ENCODE measurements at regions not wholly inside any gene's neighbourhood (a gene's known extent, or its start where the extent isn't known, plus 50 kb on each side); places are given as distances from the start of the nearest gene placed in this dataset.

- Mint-ChIP-seq H3K4me3 (no peak overlapping the region), H3K36me3 (no peaks in the 10 kb centered on the region), H3K27ac (no peak overlapping the region), H3K27me3 (no peaks in the 10 kb centered on the region), H3K4me1 (peaks cover 2 to 9% of the 10 kb centered on the region in 2 donors), H3K9me3 (no peaks in the 10 kb centered on the region)
- ATAC-seq (replicated peaks) (no peak), DNase-seq (no peak)
Measured at GRCh38 chr17:34843682-34844081, 117.6 kb downstream of the CCT6B start.

- Mint-ChIP-seq H3K9me3 (no peaks in the 10 kb centered on the region), H3K36me3 (no peaks in the 10 kb centered on the region), H3K4me3 (no peak overlapping the region), H3K27me3 (no peaks in the 10 kb centered on the region), H3K4me1 (peaks cover 2 to 9% of the 10 kb centered on the region in 2 donors), H3K27ac (no peak overlapping the region)
- ATAC-seq (replicated peaks) (no peak), DNase-seq (no peak)
Measured at GRCh38 chr17:34842235-34842634, 119.0 kb downstream of the CCT6B start.

GRCh38 chr17:34841467-34841866, 119.8 kb downstream of the CCT6B start:
- H3K9me3 Mint-ChIP-seq: no peaks in the 10 kb centered on the region
- H3K4me1 Mint-ChIP-seq: peaks cover 2 to 9% of the 10 kb centered on the region in 2 donors
- no peaks in the 10 kb centered on the region for H3K36me3 Mint-ChIP-seq
- H3K27ac Mint-ChIP-seq: no peak overlapping the region
- ATAC-seq (replicated peaks) (no peak), DNase-seq (no peak)
- no peak overlapping the region for H3K4me3 Mint-ChIP-seq
- H3K27me3 Mint-ChIP-seq: no peaks in the 10 kb centered on the region

- DNase-seq (no peak), ATAC-seq (replicated peaks) (no peak)
Measured at GRCh38 chr17:34840750-34841149, 120.5 kb downstream of the CCT6B start.

GRCh38 chr17:34837876-34838478, 123.3 kb downstream of the CCT6B start:
- H3K9me3 Mint-ChIP-seq: no peaks in the 10 kb centered on the region
- H3K36me3 Mint-ChIP-seq: no peaks in the 10 kb centered on the region
- H3K27ac Mint-ChIP-seq: no peak overlapping the region
- peaks cover 2 to 9% of the 10 kb centered on the region in 2 donors for H3K4me1 Mint-ChIP-seq
- H3K4me3 Mint-ChIP-seq: no peak overlapping the region
- DNase-seq (no peak), ATAC-seq (replicated peaks) (no peak)
- H3K27me3 Mint-ChIP-seq: no peaks in the 10 kb centered on the region

More at GRCh38 chr17:34840750-34841149, 120.5 kb downstream of the CCT6B start:
- Mint-ChIP-seq H3K27me3 (no peaks in the 10 kb centered on the region), H3K27ac (peak overlapping the region; percentile 7), H3K4me3 (no peak overlapping the region), H3K36me3 (no peaks in the 10 kb centered on the region), H3K4me1 (peaks cover 2 to 9% of the 10 kb centered on the region in 2 donors), H3K9me3 (no peaks in the 10 kb centered on the region)

- DNase-seq: no peak
- Mint-ChIP-seq H3K9me3 (no peaks in the 10 kb centered on the region), H3K36me3 (no peaks in the 10 kb centered on the region), H3K27me3 (peaks cover 0 to 4% of the 10 kb centered on the region in 2 donors), H3K27ac (no peak overlapping the region), H3K4me3 (no peak overlapping the region), H3K4me1 (no peaks in the 10 kb centered on the region)
- no peak for ATAC-seq (replicated peaks)
Measured at GRCh38 chr17:34832376-34832775, 128.9 kb downstream of the CCT6B start.

GRCh38 chr17:34827008-34827407, 134.3 kb downstream of the CCT6B start:
- H3K4me1 Mint-ChIP-seq: no peaks in the 10 kb centered on the region
- no peak for DNase-seq
- no peak for ATAC-seq (replicated peaks)
- no peaks in the 10 kb centered on the region for H3K9me3 Mint-ChIP-seq
- H3K36me3 Mint-ChIP-seq: no peaks in the 10 kb centered on the region
- no peak overlapping the region for H3K27ac Mint-ChIP-seq
- H3K27me3 Mint-ChIP-seq: peaks cover 0 to 9% of the 10 kb centered on the region in 2 donors
- no peak overlapping the region for H3K4me3 Mint-ChIP-seq

GRCh38 chr17:34826332-34826731, 134.9 kb downstream of the CCT6B start:
- no peaks in the 10 kb centered on the region for H3K36me3 Mint-ChIP-seq
- H3K4me3 Mint-ChIP-seq: no peak overlapping the region
- H3K4me1 Mint-ChIP-seq: no peaks in the 10 kb centered on the region
- H3K27me3 Mint-ChIP-seq: peaks cover 3 to 9% of the 10 kb centered on the region in 2 donors
- no peaks in the 10 kb centered on the region for H3K9me3 Mint-ChIP-seq
- DNase-seq (no peak), ATAC-seq (replicated peaks) (no peak)
- no peak overlapping the region for H3K27ac Mint-ChIP-seq

- DNase-seq (no peak), ATAC-seq (replicated peaks) (no peak)
- no peaks in the 10 kb centered on the region for H3K4me1 Mint-ChIP-seq
- H3K4me3 Mint-ChIP-seq: no peak overlapping the region
- H3K27ac Mint-ChIP-seq: no peak overlapping the region
- H3K9me3 Mint-ChIP-seq: no peaks in the 10 kb centered on the region
- H3K36me3 Mint-ChIP-seq: no peaks in the 10 kb centered on the region
- peaks cover 7 to 9% of the 10 kb centered on the region in 2 donors for H3K27me3 Mint-ChIP-seq
Measured at GRCh38 chr17:34825884-34826283, 135.4 kb downstream of the CCT6B start.

GRCh38 chr17:34825102-34825501, 136.2 kb downstream of the CCT6B start:
- Mint-ChIP-seq H3K9me3 (no peaks in the 10 kb centered on the region), H3K4me1 (no peaks in the 10 kb centered on the region), H3K36me3 (no peaks in the 10 kb centered on the region), H3K27ac (no peak overlapping the region), H3K4me3 (no peak overlapping the region), H3K27me3 (peaks cover 12% of the 10 kb centered on the region in 2 donors)
- DNase-seq: no peak
- no peak for ATAC-seq (replicated peaks)

GRCh38 chr17:34823023-34823422, 138.2 kb downstream of the CCT6B start:
- Mint-ChIP-seq H3K9me3 (no peaks in the 10 kb centered on the region), H3K27me3 (peaks cover 15 to 22% of the 10 kb centered on the region in 2 donors), H3K4me1 (no peaks in the 10 kb centered on the region), H3K27ac (no peak overlapping the region), H3K36me3 (no peaks in the 10 kb centered on the region), H3K4me3 (no peak overlapping the region)
- ATAC-seq (replicated peaks) (no peak), DNase-seq (no peak)

- peaks cover 15 to 23% of the 10 kb centered on the region in 2 donors for H3K27me3 Mint-ChIP-seq
- H3K4me3 Mint-ChIP-seq: no peak overlapping the region
- no peaks in the 10 kb centered on the region for H3K4me1 Mint-ChIP-seq
- DNase-seq: no peak
- ATAC-seq (replicated peaks): no peak
- no peaks in the 10 kb centered on the region for H3K36me3 Mint-ChIP-seq
- H3K27ac Mint-ChIP-seq: no peak overlapping the region
- no peaks in the 10 kb centered on the region for H3K9me3 Mint-ChIP-seq
Measured at GRCh38 chr17:34822007-34822739, 139.1 kb downstream of the CCT6B start.

GRCh38 chr17:34820922-34821321, 140.3 kb downstream of the CCT6B start:
- Mint-ChIP-seq H3K36me3 (no peaks in the 10 kb centered on the region), H3K27ac (no peak overlapping the region), H3K27me3 (peaks cover 15 to 23% of the 10 kb centered on the region in 2 donors), H3K4me3 (no peak overlapping the region), H3K4me1 (no peaks in the 10 kb centered on the region), H3K9me3 (no peaks in the 10 kb centered on the region)
- no peak for ATAC-seq (replicated peaks)
- DNase-seq: no peak

- H3K27me3 Mint-ChIP-seq: peaks cover 15 to 23% of the 10 kb centered on the region in 2 donors
- no peak overlapping the region for H3K27ac Mint-ChIP-seq
- ATAC-seq (replicated peaks) (no peak), DNase-seq (no peak)
- H3K4me1 Mint-ChIP-seq: no peaks in the 10 kb centered on the region
- H3K4me3 Mint-ChIP-seq: no peak overlapping the region
- H3K36me3 Mint-ChIP-seq: no peaks in the 10 kb centered on the region
- no peaks in the 10 kb centered on the region for H3K9me3 Mint-ChIP-seq
Measured at GRCh38 chr17:34820248-34820801, 140.9 kb downstream of the CCT6B start.
